Progenitor cell of endocrine pancreas (in vitro differentiated cells): ENCODE measurements at regions not wholly inside any gene's neighbourhood (a gene's known extent, or its start where the extent isn't known, plus 50 kb on each side); places are given as distances from the start of the nearest gene placed in this dataset.

Experiments used
- DNase-seq: peaks from one replicate; pipeline ENCODE4 v3.0.0; 2021; ENCODE audit warnings: low spot score; ENCODE audit not compliant: unreplicated experiment
- H3K27ac Mint-ChIP-seq: 2 replicates; pipeline ENCODE4 v1.8.0; 2021; ENCODE audit warnings: mild to moderate bottlenecking, moderate library complexity, mixed read lengths
- H3K27me3 Mint-ChIP-seq: 2 replicates; pipeline ENCODE4 v1.8.0; 2021; ENCODE audit warnings: mixed read lengths
- H3K36me3 Mint-ChIP-seq: 2 replicates; pipeline ENCODE4 v1.8.0; 2022; ENCODE audit warnings: mixed read lengths; ENCODE audit not compliant: insufficient read depth
- H3K4me1 Mint-ChIP-seq: 2 replicates; pipeline ENCODE4 v1.8.0; 2021; ENCODE audit warnings: low read depth, mixed read lengths
- H3K4me3 Mint-ChIP-seq: 2 replicates; pipeline ENCODE4 v1.8.0; 2021; ENCODE audit warnings: low read depth, mild to moderate bottlenecking, moderate library complexity, mixed read lengths
- H3K9me3 Mint-ChIP-seq: 2 replicates; pipeline ENCODE4 v1.8.0; 2021; ENCODE audit warnings: low read depth, mixed read lengths
- CTCF ChIP-seq: fragments of 200-600 bp; sonication (generic); IDR thresholded peaks from one replicate; pipeline ENCODE4 v1.5.0; 2021; ENCODE audit warnings: antibody characterized with exemption, mild to moderate bottlenecking; ENCODE audit not compliant: unreplicated experiment

- peaks cover 8% of the 10 kb centered on the region for H3K4me1 Mint-ChIP-seq
- H3K9me3 Mint-ChIP-seq: no peaks in the 10 kb centered on the region
- no peaks in the 10 kb centered on the region for H3K27me3 Mint-ChIP-seq
- H3K27ac Mint-ChIP-seq: no peak overlapping the region
- H3K36me3 Mint-ChIP-seq: no peaks in the 10 kb centered on the region
- H3K4me3 Mint-ChIP-seq: no peak overlapping the region
- DNase-seq: no peak
- TF ChIP-seq CTCF: no peak
Measured at GRCh38 chr14:83534995-83535394, 1994.9 kb upstream of the FLRT2 start.

GRCh38 chr14:83535444-83535843 is 1994.5 kb upstream of the FLRT2 start:
- Mint-ChIP-seq H3K4me1 (peaks cover 8% of the 10 kb centered on the region), H3K4me3 (no peak overlapping the region)
- TF ChIP-seq CTCF: no peak

GRCh38 chr14:83541147-83541546 is 1988.8 kb upstream of the FLRT2 start:
- no peaks in the 10 kb centered on the region for H3K27me3 Mint-ChIP-seq
- no peak for DNase-seq
- no peak for TF ChIP-seq CTCF
- H3K4me1 Mint-ChIP-seq: no peaks in the 10 kb centered on the region
- H3K36me3 Mint-ChIP-seq: no peaks in the 10 kb centered on the region
- no peaks in the 10 kb centered on the region for H3K9me3 Mint-ChIP-seq
- no peak overlapping the region for H3K4me3 Mint-ChIP-seq
- no peak overlapping the region for H3K27ac Mint-ChIP-seq

More at GRCh38 chr14:83535444-83535843, 1994.5 kb upstream of the FLRT2 start:
- Mint-ChIP-seq H3K27me3 (no peaks in the 10 kb centered on the region), H3K9me3 (no peaks in the 10 kb centered on the region), H3K27ac (no peak overlapping the region), H3K36me3 (no peaks in the 10 kb centered on the region)
- DNase-seq: no peak

GRCh38 chr14:83548061-83548839 is 1981.7 kb upstream of the FLRT2 start:
- Mint-ChIP-seq H3K9me3 (no peaks in the 10 kb centered on the region), H3K36me3 (no peaks in the 10 kb centered on the region), H3K4me3 (no peak overlapping the region), H3K27ac (no peak overlapping the region), H3K27me3 (no peaks in the 10 kb centered on the region), H3K4me1 (peaks cover 14% of the 10 kb centered on the region)
- no peak for TF ChIP-seq CTCF
- no peak for DNase-seq

- H3K4me3 Mint-ChIP-seq: no peak overlapping the region
- no peaks in the 10 kb centered on the region for H3K36me3 Mint-ChIP-seq
- H3K27ac Mint-ChIP-seq: no peak overlapping the region
- no peak for DNase-seq
- peaks cover 12% of the 10 kb centered on the region for H3K4me1 Mint-ChIP-seq
- TF ChIP-seq CTCF: no peak
- no peaks in the 10 kb centered on the region for H3K9me3 Mint-ChIP-seq
- H3K27me3 Mint-ChIP-seq: no peaks in the 10 kb centered on the region
Measured at GRCh38 chr14:83556065-83556464, 1973.9 kb upstream of the FLRT2 start.
